Activated CD4-positive, alpha-beta T cell treated with anti-CD3 and anti-CD28 coated beads, Interleukin-2, amount 50 U/mL, for 24 hours (primary cell): ENCODE measurements at regions not wholly inside any gene's neighbourhood (a gene's known extent, or its start where the extent isn't known, plus 50 kb on each side); places are given as distances from the start of the nearest gene placed in this dataset.

Experiments
- DNase-seq, 2 donors: peaks; one replicate each; pipeline ENCODE4 v3.0.0-alpha.2; 2020; ENCODE audit warnings: low read depth in 1 of 2, low spot score in 1 of 2

DNA sequence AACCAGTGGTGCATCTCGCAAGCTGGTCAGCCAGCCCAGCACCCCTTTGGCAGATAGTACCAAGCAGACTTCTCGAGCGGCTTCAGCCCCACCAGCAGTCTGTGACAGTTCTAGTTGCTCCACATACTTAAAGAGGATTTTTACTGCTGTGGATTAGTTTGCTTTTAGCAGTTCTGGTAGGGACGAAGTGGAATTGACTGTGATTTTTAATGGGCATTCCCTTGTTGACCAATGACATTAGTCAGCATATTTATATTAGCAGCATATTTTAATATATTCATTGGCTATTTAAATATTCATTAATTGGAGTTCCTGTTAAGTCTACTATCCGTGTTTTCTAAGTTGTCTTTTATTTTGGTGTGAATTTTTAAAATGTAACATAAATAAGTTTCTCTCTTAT, 500.9 kb upstream of the FAT1 start:
- no peak for DNase-seq

DNA sequence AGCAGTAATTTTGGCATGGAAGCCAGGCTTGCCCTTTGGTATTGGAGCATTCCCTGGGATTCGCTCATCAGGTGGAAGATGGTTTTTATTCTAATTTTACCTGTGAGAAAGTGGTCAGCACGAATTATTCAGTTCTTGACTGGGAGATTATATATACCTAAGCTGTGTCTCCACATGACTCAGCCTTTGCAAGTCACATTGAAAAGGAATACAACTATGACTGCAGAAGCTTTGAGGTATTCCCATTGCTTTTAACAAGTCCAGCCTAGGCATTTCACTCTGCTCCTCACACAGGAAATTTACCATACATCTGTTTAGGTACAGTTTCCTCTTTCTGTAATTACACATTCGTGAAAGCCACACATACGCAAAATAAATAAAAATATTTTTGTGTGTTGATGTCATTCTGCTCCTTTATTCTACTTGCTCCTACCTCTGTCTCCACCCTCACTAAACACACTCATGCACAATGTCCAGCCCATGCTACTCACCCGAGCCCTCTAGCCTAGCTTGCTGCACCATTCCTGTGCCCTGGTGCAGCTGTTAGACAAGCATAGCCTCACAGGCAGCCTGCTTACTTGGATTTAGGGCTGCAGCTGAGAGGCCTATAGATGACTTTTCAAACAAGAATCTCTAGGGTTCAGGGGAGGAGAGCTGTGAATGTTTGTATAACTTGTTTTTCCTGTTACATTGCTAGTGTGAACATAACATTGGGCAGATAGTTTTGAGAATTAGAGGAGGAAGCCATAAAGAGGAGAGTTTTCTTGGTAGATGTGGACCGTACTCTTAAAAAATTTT, 504.4 kb upstream of the FAT1 start:
- DNase-seq = no peak

DNA sequence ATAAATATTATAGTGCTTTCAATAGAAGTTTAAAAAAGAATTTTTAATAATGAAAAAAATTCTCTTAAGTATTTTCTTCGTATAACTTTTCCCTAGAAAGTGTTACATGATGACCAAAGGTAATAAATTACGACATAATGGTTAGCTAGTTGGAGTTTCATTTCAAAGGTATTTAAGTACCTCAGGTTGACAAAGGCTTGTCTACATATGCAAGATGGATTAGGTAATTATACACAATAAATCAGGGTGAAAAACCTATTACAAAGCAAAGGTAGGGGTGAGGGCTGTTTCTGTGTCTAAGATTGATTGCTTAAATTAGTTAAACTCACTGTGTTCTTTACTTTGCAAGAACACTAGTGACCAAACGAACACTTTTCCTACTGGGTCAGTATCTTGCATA, 508.5 kb upstream of the FAT1 start:
- no peak for DNase-seq

DNA sequence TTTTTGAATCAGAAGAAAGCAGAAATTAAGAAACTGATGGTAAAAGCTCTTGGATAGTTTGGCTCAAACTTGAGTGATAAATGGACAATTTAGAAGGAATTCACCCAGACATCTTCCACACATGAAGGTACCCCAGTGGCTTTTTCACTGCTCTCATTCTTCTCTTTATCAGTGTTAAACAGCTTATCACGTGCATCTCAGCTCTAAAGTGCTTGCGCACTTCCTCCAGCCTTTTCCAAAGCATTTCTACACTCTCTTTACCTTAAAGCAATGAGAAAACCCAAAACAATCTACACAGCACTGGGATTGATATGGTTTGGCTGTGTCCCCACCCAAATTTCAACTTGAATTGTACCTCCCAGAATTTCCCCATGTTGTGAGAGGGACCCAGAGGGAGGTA, 509.1 kb upstream of the FAT1 start:
- no peak for DNase-seq

DNA sequence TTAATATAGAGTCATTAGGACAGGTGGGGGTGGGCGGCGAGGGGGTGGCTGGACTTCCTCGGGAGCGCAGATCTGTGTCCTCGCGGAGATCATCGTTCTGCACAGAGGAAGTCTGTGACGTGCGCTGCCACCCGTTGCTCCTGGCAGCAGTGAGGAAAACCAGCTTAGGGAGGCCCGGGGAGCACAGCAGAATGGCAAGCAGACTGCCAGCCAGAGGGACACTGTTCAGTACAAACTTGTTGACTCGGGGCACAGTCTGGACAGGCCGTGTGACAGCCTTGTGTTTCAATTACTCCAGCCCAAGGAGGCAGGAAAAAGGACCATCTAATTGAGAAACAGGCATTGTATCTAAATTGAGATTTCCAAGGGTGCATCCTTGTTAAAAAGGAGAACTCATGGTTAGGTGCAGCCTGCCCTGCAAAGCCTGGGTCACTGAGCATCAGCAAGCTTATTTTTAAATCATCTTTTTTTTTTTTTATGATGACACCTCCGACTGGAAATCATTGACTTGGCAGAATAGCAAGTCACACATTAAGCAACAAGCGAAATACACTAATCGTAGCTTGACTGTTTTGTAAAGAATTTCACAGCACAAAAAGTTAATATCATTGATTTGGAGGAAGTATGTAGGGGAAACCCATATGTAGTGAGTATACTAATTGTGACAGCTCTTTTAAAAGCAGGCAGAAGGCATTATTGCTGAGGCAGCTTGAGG, 512.0 kb upstream of the FAT1 start:
- DNase-seq = no peak

DNA sequence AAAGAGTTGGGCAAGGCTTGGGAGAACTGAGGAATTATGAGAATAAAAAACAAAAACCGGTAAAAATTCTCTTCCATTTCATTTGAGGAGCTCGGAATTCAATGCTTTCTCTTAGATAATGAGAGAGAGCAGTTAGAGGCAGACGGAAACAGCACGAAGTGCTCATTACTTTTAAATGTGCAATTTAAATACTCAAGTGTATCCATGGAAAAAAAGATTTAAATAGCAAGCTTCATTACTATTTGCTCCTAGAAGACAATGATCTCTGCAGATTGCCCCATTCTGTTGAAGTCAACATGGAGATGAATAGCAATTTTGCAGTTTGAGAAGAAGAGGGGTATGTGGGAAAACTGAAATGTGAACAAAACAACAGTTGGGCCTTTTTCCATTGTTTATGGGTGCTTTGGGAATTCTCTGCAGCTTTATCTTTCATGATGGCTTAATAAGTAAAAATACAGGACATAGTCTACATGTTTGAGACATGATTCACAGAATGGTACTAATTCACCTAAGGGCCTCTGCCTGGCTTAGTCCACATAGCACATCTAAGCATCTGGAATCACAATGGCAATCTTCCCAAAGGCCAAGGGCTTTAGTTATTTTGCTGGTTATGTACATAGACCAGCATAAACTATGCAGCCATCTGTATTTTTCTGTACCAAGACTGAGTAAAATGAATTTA, 512.7 kb upstream of the FAT1 start:
- DNase-seq = no peak

DNA sequence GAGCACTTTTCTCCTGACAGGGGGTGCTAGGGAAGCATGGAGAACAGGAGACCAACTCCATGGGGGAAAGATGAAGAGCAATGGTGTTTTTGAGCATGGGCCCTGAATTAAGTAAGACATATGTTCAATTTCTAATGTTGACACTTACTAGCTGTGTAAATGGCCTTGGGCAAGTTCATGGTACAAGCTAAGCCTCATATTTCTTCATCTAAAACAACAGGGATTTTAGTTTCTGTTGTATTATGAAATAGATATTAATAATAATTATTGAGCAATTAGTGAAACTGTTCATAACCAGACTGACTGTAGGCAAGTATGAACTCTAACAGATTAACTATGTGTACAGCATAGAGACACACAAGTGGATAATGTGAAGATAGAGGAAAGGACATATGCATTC, 515.0 kb upstream of the FAT1 start:
- no peak for DNase-seq

DNA sequence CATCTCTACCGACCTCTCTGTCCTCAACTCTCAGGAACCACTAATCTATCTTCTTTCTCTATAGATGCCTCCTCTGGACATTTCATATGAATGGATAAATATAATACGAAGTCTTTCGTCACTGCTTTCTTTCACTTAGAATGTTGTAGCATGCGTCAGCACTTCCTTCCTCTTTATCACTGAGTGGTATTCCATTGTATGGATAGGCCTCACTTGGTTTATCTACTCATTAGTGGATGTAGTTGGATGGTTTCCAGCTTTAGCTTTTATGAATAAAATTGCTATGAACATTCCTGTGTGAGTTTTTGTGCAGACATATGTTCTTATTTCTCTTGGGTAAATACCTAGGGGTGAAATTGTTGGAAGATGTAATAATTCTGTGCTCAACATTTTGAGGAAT, 528.2 kb upstream of the FAT1 start:
- DNase-seq = no peak

DNA sequence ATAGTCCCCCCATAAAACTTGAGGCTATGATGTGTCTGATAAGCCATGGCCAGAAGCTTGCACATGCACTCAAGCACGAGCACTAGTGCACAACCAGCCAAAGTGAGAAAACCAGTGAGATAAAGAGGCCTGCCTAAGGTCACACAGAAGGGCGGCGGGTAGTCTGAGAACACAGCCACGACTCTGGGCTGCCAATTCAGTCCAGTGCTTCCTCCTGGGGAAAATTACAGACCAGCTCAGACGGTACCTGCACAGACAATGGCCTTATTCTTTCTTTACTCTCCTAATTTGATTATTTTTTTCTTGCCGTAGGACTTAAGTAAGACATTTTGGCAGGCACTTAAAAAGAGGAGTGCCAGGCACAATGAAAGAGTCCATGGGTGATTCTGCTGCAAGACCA, 533.2 kb upstream of the FAT1 start:
- no peak for DNase-seq

DNA sequence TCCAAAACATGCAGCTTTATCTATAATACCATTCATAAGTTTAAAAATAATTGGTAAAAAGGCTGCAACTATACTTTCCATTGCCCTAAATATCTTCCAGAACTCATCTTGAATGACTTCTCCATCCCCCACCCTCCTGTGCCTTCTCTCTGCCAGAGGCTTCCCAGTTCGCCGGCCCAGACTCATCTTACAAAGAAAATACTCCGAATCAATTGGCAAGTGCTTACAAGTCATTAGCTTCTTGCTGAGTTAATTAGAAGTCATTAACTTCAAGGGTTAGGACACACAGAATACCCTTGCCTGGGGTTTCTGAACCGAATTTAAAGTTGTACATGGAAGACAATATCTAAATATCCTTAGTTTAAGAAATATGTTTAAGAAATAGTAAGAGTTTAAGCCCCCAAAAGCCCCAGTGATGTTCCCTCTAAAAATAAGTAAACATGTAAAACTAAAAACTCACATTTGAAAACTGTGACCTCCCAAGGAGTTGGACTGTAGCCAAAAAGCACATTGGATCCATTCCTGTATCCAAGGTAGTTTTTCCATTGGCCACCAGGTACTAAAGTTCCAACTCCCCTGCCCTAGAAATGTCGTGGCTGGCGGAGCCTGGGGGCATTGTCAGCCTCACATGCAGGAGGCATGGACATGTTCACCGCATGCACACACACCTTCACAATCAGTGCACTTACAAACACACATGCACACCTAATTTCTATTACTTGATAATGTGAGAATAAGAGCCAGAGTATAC, 535.2 kb upstream of the FAT1 start:
- DNase-seq = no peak

DNA sequence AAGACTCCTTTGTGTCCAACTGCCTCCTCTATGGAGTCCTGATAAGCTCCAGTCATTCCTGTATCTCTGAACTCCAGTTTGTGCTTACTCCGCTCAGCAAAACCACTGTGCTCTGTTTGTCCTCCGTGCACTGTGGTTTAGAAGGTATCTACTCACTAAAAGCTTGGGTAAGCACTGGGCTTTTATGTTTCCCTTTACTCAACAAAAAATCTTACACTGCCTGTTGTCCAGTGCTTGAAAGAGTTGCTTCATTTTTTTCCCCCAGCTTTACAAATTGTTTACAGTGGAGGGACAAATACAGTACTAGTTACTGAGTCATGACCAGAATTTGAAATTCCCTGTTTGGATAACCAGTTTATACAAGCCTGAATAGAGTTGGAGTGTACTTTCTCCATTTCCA, 545.3 kb upstream of the FAT1 start:
- DNase-seq = no peak

DNA sequence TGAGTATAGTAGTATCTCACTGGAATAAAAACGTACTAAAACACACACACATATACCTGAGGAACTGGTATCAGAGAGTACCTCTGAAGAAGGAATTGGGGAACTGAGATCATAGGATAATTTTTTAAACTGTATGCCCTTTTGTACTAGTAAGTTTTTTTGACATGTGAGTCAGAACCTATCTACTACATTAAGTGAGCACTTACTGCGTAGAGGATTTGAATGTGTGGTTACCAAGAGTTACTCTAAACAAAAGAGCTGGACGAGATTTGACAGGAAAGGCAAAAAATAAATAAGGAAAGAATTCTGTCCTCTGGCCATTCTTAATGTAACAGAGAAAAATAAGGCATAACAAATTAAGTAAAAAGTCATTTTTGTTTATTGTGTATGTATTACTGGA, 546.5 kb upstream of the FAT1 start:
- no peak for DNase-seq

DNA sequence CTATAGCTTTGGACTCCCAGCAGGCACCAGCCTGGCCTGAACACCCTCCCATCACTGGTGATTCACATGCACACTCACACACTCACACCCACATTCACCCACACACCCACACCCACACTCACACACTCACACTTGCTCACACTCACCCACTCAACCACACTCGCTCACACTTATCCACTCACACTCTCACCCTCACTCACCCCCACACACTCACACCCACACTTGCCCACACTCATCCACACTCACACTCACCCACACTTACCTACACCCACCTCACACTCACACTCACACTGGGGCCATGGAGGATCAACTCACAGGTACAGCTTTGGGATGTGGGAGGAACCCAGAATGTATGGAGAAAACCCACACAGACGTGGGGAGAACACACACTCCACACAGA, 548.2 kb upstream of the FAT1 start:
- DNase-seq = no peak

DNA sequence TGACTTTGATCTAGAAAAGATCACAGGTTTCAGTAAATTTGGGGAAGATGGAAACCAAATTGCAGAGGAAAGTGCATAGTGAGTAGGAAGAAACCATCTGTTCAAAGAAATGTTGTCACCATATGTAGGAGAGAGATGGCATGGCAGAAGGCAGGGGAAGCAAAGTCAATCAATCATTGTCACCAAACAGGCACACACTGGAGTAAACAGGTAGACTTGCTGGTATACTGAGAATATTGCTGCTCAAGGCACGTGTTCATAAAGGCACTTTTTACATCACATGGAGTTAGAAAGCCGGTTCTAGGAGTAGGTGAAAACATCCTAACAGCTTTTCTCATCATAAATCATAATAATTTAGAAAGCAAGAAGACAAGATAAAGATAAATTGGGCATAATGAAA, 550.5 kb upstream of the FAT1 start:
- no peak for DNase-seq

DNA sequence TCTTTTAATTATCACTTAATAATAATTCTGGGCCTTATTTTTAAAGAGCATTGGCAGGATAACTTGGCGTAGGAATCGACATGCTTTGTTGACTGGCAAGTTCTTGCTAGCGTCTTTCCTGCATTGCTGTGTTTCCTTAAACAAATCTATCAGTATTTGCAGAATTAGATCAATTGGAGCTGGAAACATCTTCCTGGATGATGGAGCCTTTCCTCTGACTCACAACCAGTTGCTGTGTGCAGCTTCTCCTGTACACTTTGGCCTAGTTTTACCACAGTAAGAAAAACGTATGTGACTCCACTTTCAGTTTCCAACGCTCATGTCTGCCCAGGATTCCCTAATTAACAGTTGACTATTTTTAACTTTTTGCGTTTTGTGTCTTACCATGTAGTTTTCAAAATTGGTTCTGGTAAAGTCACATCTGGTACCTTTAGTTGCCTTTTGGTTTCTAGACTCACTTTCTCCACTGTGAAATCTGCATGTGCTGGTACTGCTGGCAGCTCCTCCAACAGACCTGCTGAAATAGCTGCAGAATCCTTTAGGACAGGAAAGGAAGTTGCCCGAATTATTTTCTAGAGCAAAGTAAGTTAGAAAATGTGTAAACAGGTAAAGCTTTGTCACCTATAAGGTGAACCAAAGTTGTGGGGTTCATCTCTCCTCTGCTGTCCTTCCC, 553.2 kb upstream of the FAT1 start:
- no peak for DNase-seq

DNA sequence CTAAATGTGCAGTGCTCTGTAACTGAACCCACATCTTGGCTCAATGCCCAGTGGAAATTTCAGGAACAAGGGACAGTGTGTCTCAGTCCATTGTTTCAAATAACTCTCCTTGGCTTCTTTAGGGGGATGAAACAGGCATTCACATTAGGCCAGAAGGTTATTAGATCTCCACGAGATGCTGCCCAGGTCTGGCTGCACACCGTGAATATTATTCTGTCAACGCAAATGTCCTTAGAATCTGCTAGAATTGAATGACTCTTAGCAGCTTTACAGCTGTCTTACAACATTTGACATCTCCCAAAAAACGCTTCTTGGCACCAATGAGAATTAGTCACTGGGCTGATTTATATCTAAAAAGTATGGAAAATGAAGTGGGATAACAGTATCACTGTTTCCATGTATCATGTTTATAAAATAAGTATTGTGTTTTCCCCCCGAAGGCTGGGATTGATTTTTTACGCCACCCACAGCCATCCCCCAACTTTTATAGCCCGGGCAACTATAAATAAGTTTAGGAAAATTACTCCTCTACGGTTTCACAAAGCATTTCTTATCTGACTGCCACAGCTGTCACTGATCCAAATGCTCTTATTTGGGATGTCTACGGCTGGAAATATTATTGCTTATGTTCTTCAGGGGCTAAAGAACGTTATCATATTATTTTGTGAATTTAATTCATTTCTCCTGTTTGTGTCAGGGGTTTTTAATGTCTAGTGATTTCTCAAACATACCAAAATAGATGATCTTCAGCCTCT, 559.7 kb upstream of the FAT1 start:
- no peak for DNase-seq

DNA sequence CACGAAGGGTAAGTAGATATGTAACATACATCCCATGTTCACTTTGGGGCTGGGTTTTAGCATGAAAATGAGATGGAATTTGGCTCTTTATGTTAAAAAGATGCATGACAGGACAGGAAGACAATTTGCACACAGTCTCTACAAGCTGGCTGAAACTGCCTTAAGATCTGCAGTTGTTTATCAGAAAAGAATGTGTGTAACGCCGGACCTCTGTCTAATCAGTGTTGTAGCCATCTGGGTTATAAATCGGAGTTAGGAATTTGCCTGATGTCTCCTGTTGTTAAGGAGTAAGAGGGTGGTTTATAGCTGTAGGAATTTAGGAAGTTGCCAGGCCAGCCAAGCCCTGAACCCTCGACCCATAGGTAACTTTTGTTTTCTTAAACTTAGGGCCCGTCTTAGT, 562.9 kb upstream of the FAT1 start:
- DNase-seq = no peak

DNA sequence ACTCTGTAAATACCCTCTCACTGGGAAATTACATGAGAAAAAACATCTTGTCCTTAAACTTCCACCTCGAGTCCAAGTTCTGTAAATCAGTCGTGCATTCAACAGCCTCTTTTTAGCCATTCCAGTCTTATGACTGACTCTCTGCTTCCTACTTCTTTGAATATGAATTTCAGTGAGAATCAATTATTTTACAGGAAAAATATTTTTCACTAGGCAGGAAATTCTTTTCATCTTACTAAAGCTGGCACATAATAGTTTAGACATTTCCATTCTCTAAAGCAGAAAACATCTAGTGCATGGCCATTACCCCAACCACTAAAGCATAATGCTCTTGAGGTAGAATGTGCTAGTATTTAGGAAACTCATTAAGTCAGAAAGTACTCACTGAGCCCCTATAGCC, 565.7 kb upstream of the FAT1 start:
- no peak for DNase-seq

DNA sequence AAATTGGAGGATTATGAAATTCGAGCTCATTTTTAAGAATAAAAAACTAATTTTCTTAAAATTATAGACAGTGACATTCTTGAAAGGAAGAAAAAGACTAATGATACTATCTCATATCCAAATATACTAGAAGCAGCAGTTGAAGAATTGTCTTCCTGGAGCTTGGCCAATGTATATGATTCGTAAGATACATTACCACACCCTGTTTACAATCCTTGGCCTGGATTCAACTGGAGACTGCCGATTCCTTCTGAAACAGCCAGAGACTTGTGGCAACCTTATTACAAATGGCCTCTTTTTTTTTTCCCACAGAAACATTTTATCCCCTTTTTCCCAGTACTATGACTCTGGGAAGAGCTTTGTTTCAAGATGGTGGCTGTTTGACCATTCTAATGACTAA, 571.2 kb upstream of the FAT1 start:
- no peak for DNase-seq

DNA sequence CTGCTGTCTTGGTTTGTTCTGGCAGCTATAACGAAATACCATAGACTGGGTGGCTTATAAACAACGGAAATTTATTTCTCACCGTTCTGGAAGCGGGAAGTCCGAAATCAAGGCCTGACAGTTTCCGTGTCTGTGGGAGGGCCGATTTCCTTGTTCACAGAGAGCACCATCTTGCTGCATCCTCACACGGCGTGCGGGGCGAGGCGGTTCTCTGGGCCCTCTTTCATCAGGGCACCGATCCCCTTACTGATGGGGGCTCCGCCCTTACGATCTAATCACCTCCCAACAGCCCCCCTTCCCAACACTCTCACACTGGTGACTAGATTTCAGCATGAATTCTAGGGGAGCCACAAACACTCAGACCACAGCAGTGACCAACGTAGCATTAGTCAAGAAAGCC, 578.3 kb upstream of the FAT1 start:
- DNase-seq = no peak
